DND-41 (cell line): ENCODE measurements at regions not wholly inside any gene's neighbourhood (a gene's known extent, or its start where the extent isn't known, plus 50 kb on each side); places are given as distances from the start of the nearest gene placed in this dataset.

Experiments used
- CTCF ChIP-seq: IDR thresholded peaks from 2 replicates; pipeline ENCODE4 v1.5.1; 2012; ENCODE audit warnings: borderline replicate concordance, low read length, moderate library complexity, mild to moderate bottlenecking; ENCODE audit not compliant: poor library complexity, severe bottlenecking; ENCODE audit errors: extremely low read depth
- EZH2 ChIP-seq: IDR thresholded peaks from 3 replicates; pipeline ENCODE4 v1.6.1; 2012; ENCODE audit warnings: borderline replicate concordance, low read depth, mild to moderate bottlenecking, moderate library complexity, low read length, inconsistent platforms; ENCODE audit not compliant: severe bottlenecking

GRCh38 chr3:63034101-63034500 lies 158.9 kb upstream of the CADPS start:
- TF ChIP-seq EZH2: no peak
- no peak for TF ChIP-seq CTCF
